ENCODE measurements at regions not wholly inside any gene's neighbourhood (a gene's known extent, or its start where the extent isn't known, plus 50 kb on each side); places are given as distances from the start of the nearest gene placed in this dataset.

DNA sequence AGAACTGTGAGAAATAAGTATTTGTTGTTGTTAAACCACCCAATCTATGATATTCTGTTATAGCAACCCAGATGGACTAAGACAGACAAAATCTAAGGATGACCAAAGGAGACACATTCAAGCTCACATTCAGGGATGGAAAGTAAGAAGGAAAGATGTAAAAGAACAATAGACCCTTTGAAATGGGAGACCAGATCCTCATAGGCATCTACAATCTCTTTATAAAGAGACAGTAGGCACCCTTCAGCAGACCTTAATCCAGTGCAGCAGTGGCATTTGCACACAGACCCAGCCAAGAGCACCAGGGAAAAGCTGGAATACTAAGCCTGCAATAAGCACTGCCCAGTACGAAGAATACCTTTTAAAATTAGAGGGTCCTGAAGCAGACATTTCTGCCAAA lies 132.7 kb downstream of the KLHL28 start:
- Histone ChIP-seq H3K27ac (ENCODE audit: low read length) (no peak overlapping the region), H3K4me1 (ENCODE audit: control insufficient read depth, insufficient read depth, low read length) (no peaks in the 10 kb centered on the region), H3K9me3 (ENCODE audit: control insufficient read depth, low read depth, low read length) (no peaks in the 10 kb centered on the region), H3K36me3 (ENCODE audit: control insufficient read depth, insufficient read depth, low read length) (no peaks in the 10 kb centered on the region), H3K4me3 (ENCODE audit: low read length) (no peak overlapping the region), H3K27me3 (ENCODE audit: control insufficient read depth, insufficient read depth, low read length) (no peaks in the 10 kb centered on the region)
- no peak for DNase-seq
- WGBS (ENCODE audit: insufficient coverage, low lambda C conversion rate) = no CpG with 5 or more reads among the region's 1 CpG

DNA sequence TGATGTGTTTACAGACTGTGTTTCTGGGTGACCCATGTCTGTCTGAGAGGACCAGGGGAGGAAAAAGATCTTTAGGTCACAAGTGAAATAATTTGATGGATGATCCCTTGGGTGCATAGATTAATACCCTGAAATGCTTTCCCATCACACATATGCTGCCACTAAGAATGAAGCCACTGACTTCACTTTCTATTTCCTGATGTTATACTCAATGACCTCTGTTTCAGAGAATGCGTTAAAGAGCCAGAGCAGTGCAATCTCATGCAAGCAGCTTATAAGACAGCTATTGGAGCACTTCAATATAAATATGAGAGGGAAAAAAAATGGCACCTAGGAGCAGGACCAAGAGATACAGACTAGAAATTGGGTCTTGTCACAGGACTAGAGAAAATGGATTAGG lies 133.7 kb downstream of the KLHL28 start:
- WGBS (ENCODE audit: insufficient coverage, low lambda C conversion rate) = no CpG with 5 or more reads among the region's 1 CpG
- Histone ChIP-seq H3K4me3 (ENCODE audit: low read length) (no peak overlapping the region), H3K9me3 (ENCODE audit: control insufficient read depth, low read depth, low read length) (no peaks in the 10 kb centered on the region), H3K4me1 (ENCODE audit: control insufficient read depth, insufficient read depth, low read length) (no peaks in the 10 kb centered on the region), H3K36me3 (ENCODE audit: control insufficient read depth, insufficient read depth, low read length) (no peaks in the 10 kb centered on the region), H3K27me3 (ENCODE audit: control insufficient read depth, insufficient read depth, low read length) (no peaks in the 10 kb centered on the region), H3K27ac (ENCODE audit: low read length) (no peak overlapping the region)
- DNase-seq = no peak

DNA sequence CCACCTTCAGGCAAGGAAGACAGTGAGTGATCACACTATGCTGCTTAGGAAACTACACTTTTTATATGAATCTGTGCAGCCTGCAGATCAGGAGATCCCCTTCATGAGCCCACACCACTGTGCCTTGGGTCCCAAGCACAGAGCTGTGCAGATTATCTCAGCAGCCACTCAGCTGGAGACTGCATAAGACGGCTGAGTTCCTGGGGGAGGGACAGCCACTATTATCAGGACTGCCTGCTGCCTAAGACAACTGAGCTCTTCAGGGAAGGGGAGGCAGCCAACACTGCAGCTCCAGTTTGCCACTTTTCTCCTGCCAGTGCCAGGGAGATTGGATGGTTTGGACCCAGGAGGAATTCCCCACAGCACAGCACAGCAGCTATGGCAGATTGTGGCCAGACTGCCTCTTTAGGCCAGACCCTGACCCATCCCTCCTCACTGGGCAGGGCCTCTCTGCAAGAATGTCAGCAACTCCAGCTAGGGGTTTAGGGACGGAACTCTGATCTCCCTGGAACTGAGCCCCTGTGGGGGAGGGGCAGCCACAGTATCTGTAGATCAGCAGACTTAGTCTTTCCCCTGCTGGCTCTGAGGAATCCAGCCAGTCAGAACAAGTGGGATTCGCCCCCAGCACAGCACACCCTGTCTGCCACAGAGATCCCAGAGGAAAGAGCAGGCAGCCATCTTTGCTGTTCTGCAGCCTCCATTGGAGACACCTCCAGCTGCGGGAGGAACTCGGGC lies 141.3 kb downstream of the KLHL28 start:
- H3K4me3 ChIP-seq (ENCODE audit: low read length) = no peak overlapping the region
- no peak for DNase-seq
- WGBS (ENCODE audit: insufficient coverage, low lambda C conversion rate) = 100% methylated on average over 1 of the region's 5 CpGs

GRCh38 chr14:44814196-44814595 lies 147.6 kb downstream of the KLHL28 start:
- Histone ChIP-seq H3K36me3 (ENCODE audit: control insufficient read depth, insufficient read depth, low read length) (no peaks in the 10 kb centered on the region), H3K27ac (ENCODE audit: low read length) (no peak overlapping the region), H3K9me3 (ENCODE audit: control insufficient read depth, low read depth, low read length) (no peaks in the 10 kb centered on the region), H3K4me3 (ENCODE audit: low read length) (no peak overlapping the region), H3K27me3 (ENCODE audit: control insufficient read depth, insufficient read depth, low read length) (no peaks in the 10 kb centered on the region), H3K4me1 (ENCODE audit: control insufficient read depth, insufficient read depth, low read length) (no peaks in the 10 kb centered on the region)
- WGBS (ENCODE audit: insufficient coverage, low lambda C conversion rate) = 79% methylated on average over 2 of the region's 2 CpGs
- no peak for DNase-seq

More for the DNA sequence above, 141.3 kb downstream of the KLHL28 start:
- H3K4me1 ChIP-seq (ENCODE audit: control insufficient read depth, insufficient read depth, low read length) = no peaks in the 10 kb centered on the region
- no peak overlapping the region for H3K27ac ChIP-seq (ENCODE audit: low read length)
- no peaks in the 10 kb centered on the region for H3K36me3 ChIP-seq (ENCODE audit: control insufficient read depth, insufficient read depth, low read length)
- H3K9me3 ChIP-seq (ENCODE audit: control insufficient read depth, low read depth, low read length) = no peaks in the 10 kb centered on the region
- no peaks in the 10 kb centered on the region for H3K27me3 ChIP-seq (ENCODE audit: control insufficient read depth, insufficient read depth, low read length)

- Histone ChIP-seq H3K4me3 (ENCODE audit: low read length) (no peak overlapping the region), H3K9me3 (ENCODE audit: control insufficient read depth, low read depth, low read length) (no peaks in the 10 kb centered on the region), H3K27ac (ENCODE audit: low read length) (no peak overlapping the region), H3K27me3 (ENCODE audit: control insufficient read depth, insufficient read depth, low read length) (no peaks in the 10 kb centered on the region), H3K4me1 (ENCODE audit: control insufficient read depth, insufficient read depth, low read length) (no peaks in the 10 kb centered on the region), H3K36me3 (ENCODE audit: control insufficient read depth, insufficient read depth, low read length) (no peaks in the 10 kb centered on the region)
- no CpG with 5 or more reads among the region's 10 CpGs for WGBS (ENCODE audit: insufficient coverage, low lambda C conversion rate)
- DNase-seq = no peak
These were observed 149.1 kb downstream of the KLHL28 start for GRCh38 chr14:44812672-44813071.

DNA sequence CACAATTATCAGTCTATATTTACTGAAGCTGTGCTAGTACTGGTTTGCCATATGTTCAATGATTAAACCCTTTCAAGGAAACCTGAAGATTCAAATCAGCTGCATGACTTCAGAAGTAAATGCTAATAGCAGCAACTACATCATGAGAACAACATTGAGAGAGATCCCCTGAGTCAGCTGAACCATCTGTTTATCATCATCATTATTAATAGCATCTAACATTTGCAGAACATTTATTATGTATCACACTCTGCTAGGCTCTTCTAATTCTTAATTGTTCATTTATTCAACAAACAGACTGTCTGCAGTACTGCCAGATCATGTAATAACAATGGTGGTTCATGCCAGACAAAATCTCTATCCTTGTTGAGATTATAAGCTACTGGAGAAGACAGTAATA lies 157.4 kb downstream of the KLHL28 start:
- Histone ChIP-seq H3K9me3 (ENCODE audit: control insufficient read depth, low read depth, low read length) (no peaks in the 10 kb centered on the region), H3K4me3 (ENCODE audit: low read length) (no peak overlapping the region), H3K36me3 (ENCODE audit: control insufficient read depth, insufficient read depth, low read length) (no peaks in the 10 kb centered on the region), H3K27ac (ENCODE audit: low read length) (no peak overlapping the region), H3K4me1 (ENCODE audit: control insufficient read depth, insufficient read depth, low read length) (no peaks in the 10 kb centered on the region), H3K27me3 (ENCODE audit: control insufficient read depth, insufficient read depth, low read length) (no peaks in the 10 kb centered on the region)
- no peak for DNase-seq

GRCh38 chr14:44803239-44803905 lies 158.4 kb downstream of the KLHL28 start:
- H3K36me3 ChIP-seq (ENCODE audit: control insufficient read depth, insufficient read depth, low read length) = no peaks in the 10 kb centered on the region
- H3K4me3 ChIP-seq (ENCODE audit: low read length) = no peak overlapping the region
- no peak overlapping the region for H3K27ac ChIP-seq (ENCODE audit: low read length)
- DNase-seq = peak; percentile 23 to 35
- no CpG with 5 or more reads among the region's 1 CpG for WGBS (ENCODE audit: insufficient coverage, low lambda C conversion rate)
- H3K9me3 ChIP-seq (ENCODE audit: control insufficient read depth, low read depth, low read length) = peaks cover under 1% of the 10 kb centered on the region
- no peaks in the 10 kb centered on the region for H3K4me1 ChIP-seq (ENCODE audit: control insufficient read depth, insufficient read depth, low read length)
- no peaks in the 10 kb centered on the region for H3K27me3 ChIP-seq (ENCODE audit: control insufficient read depth, insufficient read depth, low read length)

DNA sequence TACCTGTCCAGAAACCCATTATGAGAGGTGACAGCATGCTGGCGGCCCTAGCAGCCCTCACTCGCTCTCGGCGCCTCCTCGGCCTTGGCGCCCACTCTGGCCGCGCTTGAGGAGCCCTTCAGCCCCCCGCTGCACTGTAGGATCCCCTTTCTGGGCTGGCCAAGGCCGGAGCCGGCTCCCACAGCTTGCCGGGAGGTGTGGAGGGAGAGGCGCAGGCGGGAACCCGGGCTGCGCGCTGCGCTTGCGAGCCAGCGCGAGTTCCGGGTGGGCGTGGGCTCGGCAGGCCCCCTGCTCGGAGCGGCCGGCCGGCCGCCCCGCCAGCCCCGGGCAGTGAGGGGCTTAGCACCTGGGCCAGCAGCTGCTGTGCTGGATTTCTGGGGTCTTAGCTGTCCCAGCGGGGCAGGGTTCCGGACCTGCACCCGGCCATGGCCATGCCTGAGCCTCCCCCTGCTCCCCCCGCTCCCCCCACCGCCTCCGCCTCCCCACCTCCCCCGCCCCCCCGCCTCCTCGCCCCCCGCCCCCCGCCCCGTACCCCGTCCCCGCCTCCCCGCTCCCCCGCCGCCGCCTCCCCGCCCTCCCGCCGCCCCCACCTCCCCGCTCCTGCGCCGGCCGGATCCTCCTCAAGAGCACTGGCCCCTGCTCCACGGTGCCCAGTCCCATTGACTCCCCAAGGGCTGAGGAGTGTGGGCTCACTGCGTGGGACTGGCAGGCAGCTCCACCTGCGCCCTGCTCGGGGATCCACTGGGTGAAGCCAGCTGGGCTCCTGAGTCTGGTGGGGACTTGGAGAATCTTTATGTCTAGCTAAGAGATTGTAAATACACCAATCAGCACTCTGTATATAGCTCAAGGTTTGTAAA lies 163.1 kb downstream of the KLHL28 start:
- DNase-seq = no peak
- peak overlapping the region; percentile 27 for H3K4me3 ChIP-seq (ENCODE audit: low read length)
- H3K9me3 ChIP-seq (ENCODE audit: control insufficient read depth, low read depth, low read length) = peaks cover 2% of the 10 kb centered on the region
- WGBS (ENCODE audit: insufficient coverage, low lambda C conversion rate) = no CpG with 5 or more reads among the region's 60 CpGs
- H3K4me1 ChIP-seq (ENCODE audit: control insufficient read depth, insufficient read depth, low read length) = no peaks in the 10 kb centered on the region
- H3K36me3 ChIP-seq (ENCODE audit: control insufficient read depth, insufficient read depth, low read length) = no peaks in the 10 kb centered on the region
- no peak overlapping the region for H3K27ac ChIP-seq (ENCODE audit: low read length)
- H3K27me3 ChIP-seq (ENCODE audit: control insufficient read depth, insufficient read depth, low read length) = no peaks in the 10 kb centered on the region

DNA sequence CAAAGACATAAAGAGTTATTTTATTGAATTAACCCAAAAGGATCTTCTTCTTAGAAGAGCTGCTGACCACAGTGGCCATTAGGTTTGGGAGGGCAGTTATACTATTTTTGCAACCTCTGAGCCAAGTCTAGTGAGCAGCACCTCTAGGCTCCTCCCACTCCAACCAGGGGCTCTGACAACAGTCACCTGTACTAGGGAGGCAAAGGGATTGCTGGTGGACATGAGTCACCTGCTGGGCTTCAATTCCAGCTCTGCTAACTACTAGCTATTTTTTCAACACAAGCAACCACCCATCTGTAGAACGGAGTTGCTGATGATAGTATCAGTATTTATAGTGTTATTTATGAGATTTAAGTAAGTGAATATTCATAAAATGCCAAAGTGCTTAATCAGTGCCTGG lies 166.0 kb downstream of the KLHL28 start:
- no peak overlapping the region for H3K4me3 ChIP-seq (ENCODE audit: low read length)
- no peaks in the 10 kb centered on the region for H3K36me3 ChIP-seq (ENCODE audit: control insufficient read depth, insufficient read depth, low read length)
- peaks cover 2% of the 10 kb centered on the region for H3K9me3 ChIP-seq (ENCODE audit: control insufficient read depth, low read depth, low read length)
- WGBS (ENCODE audit: insufficient coverage, low lambda C conversion rate) = no CpG with 5 or more reads among the region's 1 CpG
- no peaks in the 10 kb centered on the region for H3K4me1 ChIP-seq (ENCODE audit: control insufficient read depth, insufficient read depth, low read length)
- peak in 1 of 2 donors; percentile 11 for DNase-seq
- H3K27me3 ChIP-seq (ENCODE audit: control insufficient read depth, insufficient read depth, low read length) = no peaks in the 10 kb centered on the region
- H3K27ac ChIP-seq (ENCODE audit: low read length) = no peak overlapping the region

DNA sequence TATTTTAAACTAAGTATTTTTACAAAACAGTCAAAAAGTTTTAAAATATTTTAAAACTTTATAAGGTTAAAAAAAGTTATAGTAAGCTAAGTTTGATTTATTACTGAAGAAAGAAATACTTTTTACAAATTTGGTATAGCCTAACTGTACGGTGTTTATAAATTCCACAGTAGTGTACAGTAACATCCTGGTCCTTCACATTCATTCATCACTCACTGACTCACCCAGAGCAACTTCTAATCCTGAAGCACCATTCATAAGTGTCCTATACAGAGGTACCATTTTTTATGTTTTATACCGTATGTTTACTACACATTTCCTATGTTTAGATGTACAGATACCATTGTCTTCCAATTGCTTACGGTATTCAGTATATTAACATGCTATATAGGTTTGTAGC lies 170.0 kb downstream of the KLHL28 start:
- no peak overlapping the region for H3K4me3 ChIP-seq (ENCODE audit: low read length)
- no peaks in the 10 kb centered on the region for H3K27me3 ChIP-seq (ENCODE audit: control insufficient read depth, insufficient read depth, low read length)
- no peak for DNase-seq
- H3K27ac ChIP-seq (ENCODE audit: low read length) = no peak overlapping the region
- no peaks in the 10 kb centered on the region for H3K4me1 ChIP-seq (ENCODE audit: control insufficient read depth, insufficient read depth, low read length)
- H3K9me3 ChIP-seq (ENCODE audit: control insufficient read depth, low read depth, low read length) = no peaks in the 10 kb centered on the region
- H3K36me3 ChIP-seq (ENCODE audit: control insufficient read depth, insufficient read depth, low read length) = no peaks in the 10 kb centered on the region
- WGBS (ENCODE audit: insufficient coverage, low lambda C conversion rate) = 100% methylated on average over 1 of the region's 3 CpGs

Data from large intestine (tissue), 3 donors.